Astrocyte of the cerebellum (primary cell): ENCODE measurements at regions not wholly inside any gene's neighbourhood (a gene's known extent, or its start where the extent isn't known, plus 50 kb on each side); places are given as distances from the start of the nearest gene placed in this dataset.

ENCODE experiments used
- DNase-seq: peaks from one replicate; pipeline ENCODE4 v3.0.0-alpha.2; 2011; ENCODE audit warnings: low read depth
- H3K4me3 ChIP-seq: 2 replicates; pipeline ENCODE4 v1.5.1; 2011; ENCODE audit warnings: mild to moderate bottlenecking, low read depth, low read length, moderate library complexity
- in situ Hi-C: cut with HindIII; loops from 2 replicates; pipeline ENCODE4 v1.10.0; 2017; ENCODE audit warnings: low sequenced_read_pairs
- TF ChIP-seq, protein P1 (sequence below): IDR thresholded peaks from 2 replicates; pipeline ENCODE4 v1.5.1; 2012; ENCODE audit warnings: low read length, low read depth, moderate library complexity, mild to moderate bottlenecking; ENCODE audit errors: missing control alignments

DNA sequence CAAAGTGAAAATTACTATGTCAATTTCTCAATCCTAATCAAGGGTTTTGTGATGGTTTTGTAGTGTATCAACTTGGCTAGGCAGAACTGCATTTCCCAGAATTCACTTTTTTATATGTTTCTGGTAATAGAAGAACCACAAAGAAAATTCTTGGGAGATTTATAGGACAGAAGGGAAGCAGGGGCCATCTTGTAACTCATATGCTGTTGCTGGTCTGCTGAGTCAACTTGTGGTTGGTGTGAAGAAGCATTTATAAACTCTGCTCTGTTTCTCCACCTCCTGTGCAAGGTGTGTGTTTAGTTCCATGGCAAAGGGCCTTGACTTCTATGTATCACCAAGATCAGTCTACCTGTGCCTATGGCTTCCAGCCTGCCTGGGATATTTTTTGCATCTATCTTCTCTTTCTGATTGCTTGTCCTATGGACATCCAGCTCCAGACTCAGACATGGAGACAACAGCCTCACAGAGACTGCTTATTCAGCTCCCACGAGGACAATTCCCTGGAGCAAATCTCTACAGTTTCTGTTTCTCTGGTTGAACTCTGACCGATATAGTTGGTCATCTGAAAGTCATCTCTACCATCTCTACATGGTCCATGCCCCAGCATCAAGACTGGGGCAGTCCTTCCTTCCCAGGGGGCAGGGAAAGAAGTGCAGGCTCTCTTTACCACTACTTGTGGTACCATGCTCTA, 364.3 kb upstream of the DDHD1 start:
- TF ChIP-seq, protein P1, sequence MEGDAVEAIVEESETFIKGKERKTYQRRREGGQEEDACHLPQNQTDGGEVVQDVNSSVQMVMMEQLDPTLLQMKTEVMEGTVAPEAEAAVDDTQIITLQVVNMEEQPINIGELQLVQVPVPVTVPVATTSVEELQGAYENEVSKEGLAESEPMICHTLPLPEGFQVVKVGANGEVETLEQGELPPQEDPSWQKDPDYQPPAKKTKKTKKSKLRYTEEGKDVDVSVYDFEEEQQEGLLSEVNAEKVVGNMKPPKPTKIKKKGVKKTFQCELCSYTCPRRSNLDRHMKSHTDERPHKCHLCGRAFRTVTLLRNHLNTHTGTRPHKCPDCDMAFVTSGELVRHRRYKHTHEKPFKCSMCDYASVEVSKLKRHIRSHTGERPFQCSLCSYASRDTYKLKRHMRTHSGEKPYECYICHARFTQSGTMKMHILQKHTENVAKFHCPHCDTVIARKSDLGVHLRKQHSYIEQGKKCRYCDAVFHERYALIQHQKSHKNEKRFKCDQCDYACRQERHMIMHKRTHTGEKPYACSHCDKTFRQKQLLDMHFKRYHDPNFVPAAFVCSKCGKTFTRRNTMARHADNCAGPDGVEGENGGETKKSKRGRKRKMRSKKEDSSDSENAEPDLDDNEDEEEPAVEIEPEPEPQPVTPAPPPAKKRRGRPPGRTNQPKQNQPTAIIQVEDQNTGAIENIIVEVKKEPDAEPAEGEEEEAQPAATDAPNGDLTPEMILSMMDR: no peak
- in situ Hi-C loops: no loop called here
- no peak for DNase-seq
- no peak overlapping the region for H3K4me3 ChIP-seq

DNA sequence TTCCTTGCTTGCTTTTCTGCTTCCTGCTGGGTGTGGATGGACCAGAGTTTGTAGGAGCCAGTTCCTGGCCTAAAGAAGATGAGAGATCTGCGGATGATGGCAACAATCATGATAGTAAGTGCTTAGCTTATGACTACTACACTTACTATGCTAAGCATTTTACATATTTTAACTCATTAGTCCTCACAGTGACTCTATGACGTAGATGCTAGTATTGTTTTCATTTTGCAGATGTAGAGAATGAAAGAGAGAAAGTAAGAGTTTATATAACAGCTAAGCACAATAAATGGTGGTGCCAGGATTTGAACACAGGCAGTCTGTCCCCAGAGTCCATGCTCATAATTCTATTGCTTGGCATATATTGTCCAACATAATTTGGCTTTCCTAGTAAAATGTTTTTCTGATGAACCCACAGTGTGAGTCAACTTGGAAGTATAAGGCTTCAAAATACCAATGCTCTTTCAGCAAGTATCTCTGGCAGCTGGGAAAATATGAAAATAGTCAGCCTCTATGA, 363.2 kb upstream of the DDHD1 start:
- H3K4me3 ChIP-seq: no peak overlapping the region
- in situ Hi-C loops: no loop called here
- TF ChIP-seq, protein P1: no peak
- DNase-seq: peak; percentile 34

DNA sequence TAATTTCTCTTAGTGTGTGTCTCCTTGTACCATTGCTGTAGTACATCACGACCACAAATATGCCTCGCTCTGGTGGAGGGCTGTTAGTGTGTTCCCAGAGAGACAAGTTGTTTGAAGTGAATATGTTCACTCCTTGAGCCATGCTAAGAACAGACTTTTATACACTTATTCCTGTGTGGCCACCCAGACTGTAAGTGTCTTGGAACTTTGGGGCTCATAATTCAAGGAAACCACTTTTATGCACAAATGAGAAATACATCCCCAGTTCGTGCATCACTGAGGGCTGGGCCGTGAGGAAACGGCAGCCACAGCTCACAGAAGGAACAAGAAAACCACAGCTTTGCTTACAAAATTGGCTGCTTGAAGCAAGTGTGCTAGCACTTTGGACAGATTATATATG, 362.2 kb upstream of the DDHD1 start:
- TF ChIP-seq, protein P1: no peak
- DNase-seq: no peak
- in situ Hi-C loops: no loop called here
- H3K4me3 ChIP-seq: no peak overlapping the region

DNA sequence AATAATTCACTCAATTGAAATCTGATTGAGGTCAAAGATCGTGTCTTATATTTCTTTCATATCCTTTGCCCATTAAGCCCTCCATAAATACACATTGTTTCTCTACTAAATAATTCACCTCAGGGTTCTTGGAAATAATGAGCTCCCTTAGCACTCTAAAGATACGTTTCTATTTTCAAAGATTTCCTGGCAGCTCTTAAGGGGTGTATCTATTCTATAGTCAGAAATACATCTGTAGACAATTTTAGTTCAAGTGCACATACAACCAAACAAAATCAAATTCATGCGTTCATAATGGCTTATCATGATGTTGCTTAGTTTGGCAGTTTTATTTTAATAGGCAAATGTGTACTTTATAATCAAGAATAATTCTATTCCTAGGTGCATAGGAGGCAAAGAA, 361.1 kb upstream of the DDHD1 start:
- in situ Hi-C loops: no loop called here
- no peak overlapping the region for H3K4me3 ChIP-seq
- TF ChIP-seq, protein P1: no peak
- DNase-seq: no peak

DNA sequence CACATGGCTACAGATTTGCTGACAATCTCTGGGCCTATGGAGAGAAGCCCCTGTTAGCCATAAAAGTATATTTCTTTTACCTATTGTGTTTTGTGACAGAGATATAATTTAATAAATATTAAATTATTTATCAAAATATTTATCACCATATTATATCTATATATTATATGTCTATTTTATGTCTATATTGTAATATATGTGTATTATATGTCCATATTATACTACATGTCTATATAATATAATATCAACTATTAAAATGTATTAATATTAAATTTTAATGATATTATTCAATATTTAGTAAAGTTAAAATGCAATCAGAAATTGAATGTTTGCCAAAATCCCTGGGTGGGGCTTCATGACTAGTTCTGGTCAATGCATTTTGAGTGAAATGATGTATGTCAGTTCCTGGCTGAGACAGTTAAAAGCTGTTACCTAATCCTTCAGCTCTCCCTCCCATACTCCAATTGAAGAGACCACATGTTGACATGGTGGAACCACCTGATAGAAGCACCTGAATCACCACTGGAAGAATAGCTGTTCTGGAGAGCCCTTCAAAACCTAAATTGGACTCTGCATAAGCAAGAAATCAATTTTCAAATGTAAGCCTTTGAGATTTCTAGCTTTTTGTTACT, 357.3 kb upstream of the DDHD1 start:
- H3K4me3 ChIP-seq: no peak overlapping the region
- TF ChIP-seq, protein P1: no peak
- DNase-seq: no peak
- in situ Hi-C loops: no loop called here

DNA sequence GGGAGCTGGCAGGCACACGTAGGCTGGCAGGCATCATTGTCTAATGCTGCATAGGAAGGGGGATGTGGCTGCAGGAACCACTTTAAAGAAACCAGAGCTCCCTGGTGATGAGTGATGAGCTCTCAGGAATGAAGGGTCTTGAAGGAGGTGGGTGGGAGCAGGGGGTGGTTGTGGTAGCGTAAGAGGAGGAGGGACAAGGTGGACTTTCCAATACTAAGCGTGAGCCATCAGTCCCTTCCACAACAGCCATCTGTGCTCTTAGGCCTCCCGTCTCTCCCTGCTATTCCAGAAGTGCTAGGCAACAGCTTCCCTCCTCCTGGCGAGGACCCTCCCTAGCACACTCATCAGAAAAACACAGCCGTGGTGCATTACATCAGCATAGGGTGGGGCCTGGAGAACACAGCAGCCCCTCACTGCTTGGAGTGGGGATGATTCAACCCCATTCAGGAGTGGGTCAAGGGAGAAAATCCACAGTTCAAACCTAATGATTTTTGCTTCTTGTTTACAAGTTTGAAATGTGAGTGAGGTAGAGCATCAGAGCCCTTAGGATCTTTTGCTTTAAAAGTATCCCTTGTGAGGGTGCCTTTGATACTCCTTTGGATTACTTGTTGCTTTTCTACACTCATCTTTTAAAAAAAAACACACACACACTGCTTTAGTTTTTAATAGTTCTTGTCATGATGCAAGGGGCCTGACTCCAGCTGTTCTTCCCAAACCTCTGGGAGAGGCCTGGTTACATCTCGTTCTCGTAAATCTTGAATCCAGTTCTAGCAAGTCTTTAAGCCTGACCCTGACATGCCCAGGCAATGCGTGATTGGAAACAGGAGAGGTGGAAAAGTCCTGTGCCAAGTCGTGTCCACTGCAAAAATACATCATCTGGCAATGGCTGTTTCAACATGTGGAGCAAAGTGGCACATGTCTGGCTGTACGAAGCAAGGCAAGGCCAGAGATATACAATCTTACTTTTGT, 356.4 kb upstream of the DDHD1 start:
- DNase-seq: no peak
- in situ Hi-C loops: no loop called here
- no peak overlapping the region for H3K4me3 ChIP-seq
- TF ChIP-seq, protein P1: no peak
